ENCODE measurements at regions not wholly inside any gene's neighbourhood (a gene's known extent, or its start where the extent isn't known, plus 50 kb on each side); places are given as distances from the start of the nearest gene placed in this dataset.
A peak's percentile ranks its signal among the peaks of the same experiment; 100 is the strongest.

- peak overlapping the region in 9 of 10 donors; percentile 18 to 79 (median 68) for H3K27ac ChIP-seq
- intact Hi-C loops (cut with DNase I): no loop called here
- no peak overlapping the region for H3K4me3 ChIP-seq
- 39 to 56% methylated on average over 1 of the region's 1 CpG for WGBS, 2 donors
- TF ChIP-seq CTCF (IDR thresholded peaks at IDR 0.05): no peak
- no peaks in the 10 kb centered on the region for H3K36me3 ChIP-seq
- H3K4me1 ChIP-seq: peaks cover 0 to 20% (median 9%) of the 10 kb centered on the region in 9 donors
- H3K9me3 ChIP-seq: peaks cover 0 to 11% (median 0%) of the 10 kb centered on the region in 11 donors
- DNase-seq: no peak
- peak; percentile 65 to 96 (median 91) for ATAC-seq
- no peaks in the 10 kb centered on the region for H3K27me3 ChIP-seq
Measured at GRCh38 chr10:31739711-31740110, 188.9 kb downstream of the ARHGAP12 start.

GRCh38 chr10:31739146-31739545 lies 189.5 kb downstream of the ARHGAP12 start:
- H3K4me3 ChIP-seq: no peak overlapping the region
- peak overlapping the region in 9 of 10 donors; percentile 18 to 79 (median 68) for H3K27ac ChIP-seq
- H3K4me1 ChIP-seq: peaks cover 0 to 20% (median 9%) of the 10 kb centered on the region in 9 donors
- 86 to 91% methylated on average over 2 of the region's 2 CpGs for WGBS, 2 donors
- H3K9me3 ChIP-seq: peaks cover 0 to 11% (median 0%) of the 10 kb centered on the region in 11 donors
- H3K27me3 ChIP-seq: no peaks in the 10 kb centered on the region
- TF ChIP-seq CTCF (IDR thresholded peaks at IDR 0.05): no peak
- no peaks in the 10 kb centered on the region for H3K36me3 ChIP-seq
- DNase-seq: no peak
- peak in 3 of 8 donors; percentile 4 to 11 (median 8) for ATAC-seq
- intact Hi-C loops (cut with DNase I): no loop called here

- Histone ChIP-seq H3K36me3 (no peaks in the 10 kb centered on the region), H3K27me3 (no peaks in the 10 kb centered on the region), H3K9me3 (peaks cover 0 to 14% (median 0%) of the 10 kb centered on the region in 11 donors), H3K27ac (no peak overlapping the region), H3K4me1 (no peaks in the 10 kb centered on the region), H3K4me3 (no peak overlapping the region)
- ATAC-seq: no peak
- no peak for DNase-seq
- no peak for TF ChIP-seq CTCF (IDR thresholded peaks at IDR 0.05)
- WGBS, 2 donors: 85 to 89% methylated on average over 1 of the region's 1 CpG
- intact Hi-C loops (cut with DNase I): no loop called here
Measured at GRCh38 chr10:31731711-31732110, 196.9 kb downstream of the ARHGAP12 start.

GRCh38 chr10:31730776-31731175 lies 197.9 kb downstream of the ARHGAP12 start:
- ATAC-seq: no peak
- no peak for DNase-seq
- H3K36me3 ChIP-seq: no peaks in the 10 kb centered on the region
- H3K9me3 ChIP-seq: peaks cover 0 to 8% (median 0%) of the 10 kb centered on the region in 11 donors
- no peak for TF ChIP-seq CTCF (IDR thresholded peaks at IDR 0.05)
- H3K4me1 ChIP-seq: no peaks in the 10 kb centered on the region
- H3K4me3 ChIP-seq: no peak overlapping the region
- H3K27ac ChIP-seq: no peak overlapping the region
- WGBS, 2 donors: 95 to 97% methylated on average over 3 of the region's 3 CpGs
- intact Hi-C loops (cut with DNase I): no loop called here
- H3K27me3 ChIP-seq: no peaks in the 10 kb centered on the region

Data from heart right ventricle (tissue), 16 donors.